ENCODE measurements at regions not wholly inside any gene's neighbourhood (a gene's known extent, or its start where the extent isn't known, plus 50 kb on each side); places are given as distances from the start of the nearest gene placed in this dataset.
"Not testable (repeated sequence)": the region's sequence is repeated elsewhere in the genome, so short reads cannot be mapped to it uniquely, and the experiment has no call there.

- TF ChIP-seq, protein P1, sequence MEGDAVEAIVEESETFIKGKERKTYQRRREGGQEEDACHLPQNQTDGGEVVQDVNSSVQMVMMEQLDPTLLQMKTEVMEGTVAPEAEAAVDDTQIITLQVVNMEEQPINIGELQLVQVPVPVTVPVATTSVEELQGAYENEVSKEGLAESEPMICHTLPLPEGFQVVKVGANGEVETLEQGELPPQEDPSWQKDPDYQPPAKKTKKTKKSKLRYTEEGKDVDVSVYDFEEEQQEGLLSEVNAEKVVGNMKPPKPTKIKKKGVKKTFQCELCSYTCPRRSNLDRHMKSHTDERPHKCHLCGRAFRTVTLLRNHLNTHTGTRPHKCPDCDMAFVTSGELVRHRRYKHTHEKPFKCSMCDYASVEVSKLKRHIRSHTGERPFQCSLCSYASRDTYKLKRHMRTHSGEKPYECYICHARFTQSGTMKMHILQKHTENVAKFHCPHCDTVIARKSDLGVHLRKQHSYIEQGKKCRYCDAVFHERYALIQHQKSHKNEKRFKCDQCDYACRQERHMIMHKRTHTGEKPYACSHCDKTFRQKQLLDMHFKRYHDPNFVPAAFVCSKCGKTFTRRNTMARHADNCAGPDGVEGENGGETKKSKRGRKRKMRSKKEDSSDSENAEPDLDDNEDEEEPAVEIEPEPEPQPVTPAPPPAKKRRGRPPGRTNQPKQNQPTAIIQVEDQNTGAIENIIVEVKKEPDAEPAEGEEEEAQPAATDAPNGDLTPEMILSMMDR (IDR thresholded peaks at IDR 0.05): not testable (repeated sequence)
- TF ChIP-seq POLR2A (IDR thresholded peaks at IDR 0.05): not testable (repeated sequence)
These were observed 155.2 kb downstream of the CCDC74A start for GRCh38 chr2:131682945-131683330.
